Caco-2 (cell line): ENCODE measurements at regions not wholly inside any gene's neighbourhood (a gene's known extent, or its start where the extent isn't known, plus 50 kb on each side); places are given as distances from the start of the nearest gene placed in this dataset.

Source experiments
- BruUV-seq: library from RNA; stranded (reverse); fragments of 400-500 nt; replicated peaks from 2 replicates; lab custom pipeline; 2021; lab: Mats Ljungman, UMichigan
- CTCF ChIA-PET: fragments of 300-600 bp; sonication (Branson Sonifier 250); formaldehyde crosslinking; loops from one replicate; lab custom pipeline; 2022; ENCODE audit warnings: antibody characterized with exemption; lab: Charles Lee
- POLR2A ChIA-PET: fragments of 300-600 bp; sonication (Branson Sonifier 250); formaldehyde crosslinking; loops from one replicate; lab custom pipeline; 2022; ENCODE audit warnings: antibody characterized with exemption; lab: Charles Lee
- DNase-seq, 2 experiments: peaks; one replicate each; pipeline versions ENCODE4 v3.0.0 to v3.0.0-alpha.2; 2020 to 2022
- H3K27me3 ChIP-seq: replicated peaks from 2 replicates; pipeline ENCODE4 v1.6.0; 2011; ENCODE audit warnings: low read length; ENCODE audit not compliant: control insufficient read depth, insufficient read depth
- H3K36me3 ChIP-seq: 2 replicates; pipeline ENCODE4 v1.5.1; 2011; ENCODE audit warnings: low read length; ENCODE audit not compliant: control insufficient read depth, insufficient read depth
- H3K4me1 ChIP-seq: fragments of 250-450 bp; sonication (Bioruptor Pico); 2 replicates; pipeline ENCODE4 v1.5.1; 2020; ENCODE audit warnings: mild to moderate bottlenecking
- H3K4me3 ChIP-seq: 2 replicates; pipeline ENCODE4 v1.5.1; 2011; ENCODE audit warnings: low read depth, mild to moderate bottlenecking, control low read depth, low read length
- H3K9me3 ChIP-seq: fragments of 250-450 bp; sonication (Bioruptor Pico); 2 replicates; pipeline ENCODE4 v1.5.1; 2020; ENCODE audit warnings: mild to moderate bottlenecking, moderate library complexity
- H3K27ac Mint-ChIP-seq: one replicate; pipeline ENCODE4 v1.8.0; 2022; ENCODE audit warnings: mixed read lengths; ENCODE audit not compliant: unreplicated experiment
- H3K27me3 Mint-ChIP-seq: one replicate; pipeline ENCODE4 v1.8.0; 2022; ENCODE audit warnings: mixed read lengths; ENCODE audit not compliant: insufficient read depth, unreplicated experiment
- H3K36me3 Mint-ChIP-seq: one replicate; pipeline ENCODE4 v1.8.0; 2022; ENCODE audit warnings: mild to moderate bottlenecking, mixed read lengths; ENCODE audit not compliant: insufficient read depth, unreplicated experiment
- H3K4me1 Mint-ChIP-seq: one replicate; pipeline ENCODE4 v1.8.0; 2022; ENCODE audit warnings: low read depth, mixed read lengths; ENCODE audit not compliant: unreplicated experiment
- H3K4me3 Mint-ChIP-seq: one replicate; pipeline ENCODE4 v1.8.0; 2022; ENCODE audit warnings: mild to moderate bottlenecking, moderate library complexity, mixed read lengths; ENCODE audit not compliant: unreplicated experiment
- H3K9me3 Mint-ChIP-seq: one replicate; pipeline ENCODE4 v1.8.0; 2022; ENCODE audit warnings: mixed read lengths; ENCODE audit not compliant: unreplicated experiment
- CTCF ChIP-seq, 2 experiments: fragments of 200-600 bp in 1 of 2; IDR thresholded peaks; 1 replicate in 1 of 2; 2 replicates in 1 of 2; pipeline versions ENCODE4 v1.5.1 to v1.8.0; 2011 to 2022; ENCODE audit warnings: antibody characterized with exemption in 1 of 2, control low read depth in 1 of 2, inconsistent platforms in 1 of 2, low read depth in 1 of 2, low read length in 1 of 2, mild to moderate bottlenecking in 1 of 2, moderate library complexity in 1 of 2; ENCODE audit not compliant: insufficient read depth in 1 of 2, severe bottlenecking in 1 of 2, unreplicated experiment in 1 of 2
- intact Hi-C: fragments of 100-400 bp; cut with micrococcal nuclease; formaldehyde crosslinking; loops from one replicate; pipeline ENCODE4 v1.10.0; 2022; ENCODE audit not compliant: unreplicated experiment

- Histone ChIP-seq H3K4me1 (no peaks in the 10 kb centered on the region), H3K36me3 (no peaks in the 10 kb centered on the region), H3K9me3 (no peaks in the 10 kb centered on the region), H3K27me3 (no peaks in the 10 kb centered on the region), H3K4me3 (no peak overlapping the region)
- CTCF ChIA-PET: no interaction called here
- H3K27me3 Mint-ChIP-seq: peaks cover 9% of the 10 kb centered on the region
- intact Hi-C loops: no loop called here
- no peak for TF ChIP-seq CTCF (IDR thresholded peaks at IDR 0.05; ENCODE audit: insufficient read depth in 1 of 2, low read depth in 1 of 2, low read length in 1 of 2, severe bottlenecking in 1 of 2, unreplicated experiment in 1 of 2)
- no peaks in the 10 kb centered on the region for H3K9me3 Mint-ChIP-seq
- BruUV-seq: no TSS peak
- no peak overlapping the region for H3K4me3 Mint-ChIP-seq
- H3K4me1 Mint-ChIP-seq: no peaks in the 10 kb centered on the region
- H3K27ac Mint-ChIP-seq: no peak overlapping the region
- H3K36me3 Mint-ChIP-seq: no peaks in the 10 kb centered on the region
- POLR2A ChIA-PET: no interaction called here
- DNase-seq: no peak
Measured at GRCh38 chr3:28674212-28674611, 325.6 kb upstream of the AZI2 start.

- H3K27me3 Mint-ChIP-seq: peaks cover 2% of the 10 kb centered on the region
- H3K27me3 ChIP-seq: no peaks in the 10 kb centered on the region
- no peaks in the 10 kb centered on the region for H3K36me3 Mint-ChIP-seq
- ChIA-PET CTCF (no interaction called here), POLR2A (no interaction called here)
- H3K9me3 Mint-ChIP-seq: no peaks in the 10 kb centered on the region
- H3K9me3 ChIP-seq: no peaks in the 10 kb centered on the region
- no peak for TF ChIP-seq CTCF (IDR thresholded peaks at IDR 0.05; ENCODE audit: insufficient read depth in 1 of 2, low read depth in 1 of 2, low read length in 1 of 2, severe bottlenecking in 1 of 2, unreplicated experiment in 1 of 2)
- H3K27ac Mint-ChIP-seq: no peak overlapping the region
- H3K4me3 ChIP-seq: no peak overlapping the region
- no peak for DNase-seq
- intact Hi-C loops: no loop called here
- H3K4me1 Mint-ChIP-seq: no peaks in the 10 kb centered on the region
- no TSS peak for BruUV-seq
- no peaks in the 10 kb centered on the region for H3K36me3 ChIP-seq
- no peaks in the 10 kb centered on the region for H3K4me1 ChIP-seq
- H3K4me3 Mint-ChIP-seq: no peak overlapping the region
Measured at GRCh38 chr3:28677581-28677980, 329.0 kb upstream of the AZI2 start.

- H3K27me3 Mint-ChIP-seq: peaks cover 2% of the 10 kb centered on the region
- no peaks in the 10 kb centered on the region for H3K36me3 ChIP-seq
- no peak overlapping the region for H3K27ac Mint-ChIP-seq
- POLR2A ChIA-PET: no interaction called here
- H3K27me3 ChIP-seq: no peaks in the 10 kb centered on the region
- H3K4me1 ChIP-seq: no peaks in the 10 kb centered on the region
- intact Hi-C loops: no loop called here
- no peak overlapping the region for H3K4me3 ChIP-seq
- DNase-seq: no peak
- no peaks in the 10 kb centered on the region for H3K9me3 ChIP-seq
- no peak for TF ChIP-seq CTCF (IDR thresholded peaks at IDR 0.05; ENCODE audit: insufficient read depth in 1 of 2, low read depth in 1 of 2, low read length in 1 of 2, severe bottlenecking in 1 of 2, unreplicated experiment in 1 of 2)
- no peaks in the 10 kb centered on the region for H3K9me3 Mint-ChIP-seq
- H3K36me3 Mint-ChIP-seq: no peaks in the 10 kb centered on the region
- no peaks in the 10 kb centered on the region for H3K4me1 Mint-ChIP-seq
- BruUV-seq: no TSS peak
- CTCF ChIA-PET: no interaction called here
- no peak overlapping the region for H3K4me3 Mint-ChIP-seq
Measured at GRCh38 chr3:28678086-28678485, 329.5 kb upstream of the AZI2 start.
